Endothelial cell of umbilical vein (primary cell): ENCODE measurements at regions not wholly inside any gene's neighbourhood (a gene's known extent, or its start where the extent isn't known, plus 50 kb on each side); places are given as distances from the start of the nearest gene placed in this dataset.

Experiments used
- BruUV-seq: library from RNA; stranded (reverse); fragments of 400-500 nt; replicated peaks from 2 replicates; lab custom pipeline; 2021; lab: Mats Ljungman, UMichigan
- CTCF ChIA-PET: fragments of 300-600, 350-600 bp; sonication (Branson Sonifier 250); formaldehyde crosslinking; loops from one replicate; lab custom pipeline; 2021; ENCODE audit warnings: antibody characterized with exemption, inconsistent platforms; lab: Charles Lee
- POLR2A ChIA-PET: fragments of 300-600, 350-600 bp; sonication (Branson Sonifier 250); formaldehyde crosslinking; loops from one replicate; lab custom pipeline; 2021; ENCODE audit warnings: antibody characterized with exemption, inconsistent platforms; lab: Charles Lee
- DNase-seq: peaks from one replicate; pipeline ENCODE4 v3.0.0-alpha.2; 2011; ENCODE audit warnings: low read depth, low spot score
- FAIRE-seq: peaks from 2 replicates; lab custom pipeline; 2011; peaks lifted over from hg19 to GRCh38; lab: Jason Lieb, UNC
- H2AFZ ChIP-seq: 2 replicates; pipeline ENCODE4 v1.6.0; 2012; ENCODE audit warnings: low read depth, low read length, control low read depth, inconsistent platforms
- H3K27ac ChIP-seq: 2 replicates; pipeline ENCODE4 v1.5.1; 2011; ENCODE audit warnings: low read depth, mild to moderate bottlenecking, control low read depth, low read length, moderate library complexity; ENCODE audit not compliant: insufficient read depth
- H3K27me3 ChIP-seq, 2 experiments: 2 replicates each; pipeline versions ENCODE4 v1.6.0 to v1.6.1; 2011; ENCODE audit warnings: low read length in 2 of 2, mixed read lengths in 1 of 2; ENCODE audit not compliant: control insufficient read depth in 2 of 2, insufficient read depth in 2 of 2
- H3K36me3 ChIP-seq, 2 experiments: 2 replicates in 1 of 2; 3 replicates in 1 of 2; pipeline ENCODE4 v1.5.1; 2011; ENCODE audit warnings: low read length in 2 of 2, mild to moderate bottlenecking in 1 of 2, moderate library complexity in 1 of 2; ENCODE audit not compliant: control insufficient read depth in 2 of 2, insufficient read depth in 2 of 2; ENCODE audit errors: extremely low read depth in 1 of 2
- H3K4me1 ChIP-seq: 3 replicates; pipeline ENCODE4 v1.5.1; 2011; ENCODE audit warnings: mild to moderate bottlenecking, low read length; ENCODE audit not compliant: control insufficient read depth, insufficient read depth; ENCODE audit errors: extremely low read depth
- H3K4me2 ChIP-seq: 2 replicates; pipeline ENCODE4 v1.6.1; 2011; ENCODE audit warnings: low read length, control low read depth, mixed read lengths; ENCODE audit not compliant: insufficient read depth
- H3K4me3 ChIP-seq, 3 experiments: fragments of 200-600 bp in 1 of 3; sonication (generic), shearing (Covaris generic) in 1 of 3; replicated peaks in 1 of 3; 2 replicates each; pipeline ENCODE4 v1.5.1; 2011 to 2016; ENCODE audit warnings: control low read depth in 3 of 3, low read length in 3 of 3, mild to moderate bottlenecking in 2 of 3, inconsistent platforms in 1 of 3, low read depth in 1 of 3, moderate library complexity in 1 of 3; ENCODE audit not compliant: insufficient read depth in 1 of 3
- H3K79me2 ChIP-seq: 2 replicates; pipeline ENCODE4 v1.6.0; 2012; ENCODE audit warnings: low read length, inconsistent platforms; ENCODE audit not compliant: control insufficient read depth, insufficient read depth
- H3K9ac ChIP-seq: replicated peaks from 2 replicates; pipeline ENCODE3; 2011; ENCODE audit warnings: low read length, control low read depth; ENCODE audit not compliant: insufficient read depth; ENCODE audit errors: extremely low read depth
- H3K9me1 ChIP-seq: replicated peaks from 3 replicates; pipeline ENCODE4 v1.6.0; 2011; ENCODE audit warnings: mild to moderate bottlenecking, low read length; ENCODE audit not compliant: control insufficient read depth, insufficient read depth; ENCODE audit errors: extremely low read depth
- H3K9me3 ChIP-seq: replicated peaks from 2 replicates; pipeline ENCODE4 v1.5.1; 2012; ENCODE audit warnings: low read length, inconsistent platforms; ENCODE audit not compliant: control insufficient read depth, insufficient read depth
- H4K20me1 ChIP-seq: replicated peaks from 2 replicates; pipeline ENCODE3; 2011; ENCODE audit warnings: mild to moderate bottlenecking, low read length; ENCODE audit not compliant: control insufficient read depth, insufficient read depth; ENCODE audit errors: extremely low read depth
- CTCF ChIP-seq, 2 donors: IDR thresholded peaks; 1 replicate in 1 of 2; 2 replicates in 1 of 2; pipeline ENCODE4 v1.5.1; 2011; ENCODE audit warnings: low read length in 2 of 2, mild to moderate bottlenecking in 2 of 2, moderate library complexity in 2 of 2, control low read depth in 1 of 2, inconsistent platforms in 1 of 2, low read depth in 1 of 2; ENCODE audit not compliant: insufficient read depth in 1 of 2; ENCODE audit errors: extremely low read depth in 1 of 2
- EZH2 ChIP-seq: IDR thresholded peaks from 2 replicates; pipeline ENCODE4 v1.6.1; 2012; ENCODE audit warnings: borderline replicate concordance, low read depth, mild to moderate bottlenecking, moderate library complexity, low read length, inconsistent platforms; ENCODE audit not compliant: severe bottlenecking
- FOS ChIP-seq: IDR thresholded peaks from 2 replicates; pipeline ENCODE4 v1.6.1; 2011; ENCODE audit warnings: mild to moderate bottlenecking, low read length, moderate library complexity, borderline replicate concordance; ENCODE audit not compliant: insufficient read depth
- GATA2 ChIP-seq: IDR thresholded peaks from 2 replicates; pipeline ENCODE4 v1.7.0; 2011; ENCODE audit warnings: low read depth, mild to moderate bottlenecking, moderate library complexity, mixed read lengths, low read length; ENCODE audit not compliant: insufficient read length, insufficient read depth
- JUN ChIP-seq: IDR thresholded peaks from 2 replicates; pipeline ENCODE4 v1.6.1; 2011; ENCODE audit warnings: borderline replicate concordance, low read depth; ENCODE audit not compliant: insufficient read length, insufficient read depth
- MAX ChIP-seq: IDR thresholded peaks from 2 replicates; pipeline ENCODE4 v1.6.1; 2011; ENCODE audit not compliant: insufficient read depth, insufficient read length
- MYC ChIP-seq: IDR thresholded peaks from one replicate; pipeline ENCODE4 v1.6.1; 2011; ENCODE audit warnings: mild to moderate bottlenecking, low read depth, low read length
- POLR2A ChIP-seq: IDR thresholded peaks from 2 replicates; pipeline ENCODE4 v1.6.1; 2012; ENCODE audit warnings: low read depth, mild to moderate bottlenecking, control low read depth, low read length
- POLR2AphosphoS5 ChIP-seq: IDR thresholded peaks from 2 replicates; pipeline ENCODE4 v1.6.1; 2012; ENCODE audit warnings: low read depth, mild to moderate bottlenecking, control low read depth, low read length, moderate library complexity; ENCODE audit not compliant: insufficient read depth
- dilution Hi-C: fragments of 300-500 bp; cut with MboI; formaldehyde crosslinking; loops from one replicate; pipeline ENCODE4 v1.15.0; 2019; ENCODE audit warnings: low sequenced_read_pairs; ENCODE audit not compliant: extremely low pct_ligation_motif_present
- intact Hi-C: fragments of 100-400 bp; cut with micrococcal nuclease; formaldehyde crosslinking; loops from one replicate; pipeline ENCODE4 v1.10.0; 2022

- FAIRE-seq (peak; percentile 18), DNase-seq (peak; percentile 79)
- ChIA-PET POLR2A (no interaction called here), CTCF (no interaction called here)
- Histone ChIP-seq H3K4me2 (peak overlapping the region; percentile 64), H3K36me3 (no peaks in the 10 kb centered on the region), H3K9me3 (no peaks in the 10 kb centered on the region), H3K27ac (peak overlapping the region; percentile 88), H4K20me1 (no peaks in the 10 kb centered on the region), H3K4me1 (peaks cover 40% of the 10 kb centered on the region), H2AFZ (peak overlapping the region; percentile 66), H3K79me2 (no peaks in the 10 kb centered on the region), H3K9ac (peak overlapping the region; percentile 54), H3K4me3 (peak overlapping the region in 1 of 3 experiments; percentile 35), H3K9me1 (no peaks in the 10 kb centered on the region), H3K27me3 (no peaks in the 10 kb centered on the region)
- no TSS peak for BruUV-seq
- TF ChIP-seq MAX (no peak), GATA2 (peak; percentile 40), JUN (peak; percentile 63), MYC (no peak), EZH2 (no peak), POLR2AphosphoS5 (peak; percentile 50), FOS (peak; percentile 78), POLR2A (no peak), CTCF (IDR thresholded peaks at IDR 0.05; ENCODE audit: extremely low read depth in 1 of 2, insufficient read depth in 1 of 2, low read depth in 1 of 2, low read length in 2 of 2) (no peak)
- intact Hi-C loops, result loop anchor here (1.0 kb wide), 1 partner anchor 38 kb away; no protein-coding TSS in a partner anchor
- dilution Hi-C loops, result no loop called here
Observed at GRCh38 chr2:189370719-189371118, 70.6 kb upstream of the WDR75 start.
